Kidney (tissue), 13 donors: ENCODE measurements at regions not wholly inside any gene's neighbourhood (a gene's known extent, or its start where the extent isn't known, plus 50 kb on each side); places are given as distances from the start of the nearest gene placed in this dataset.

Experiments
- DNase-seq, 5 donors: peaks; one replicate each; pipeline ENCODE4 v3.0.0-alpha.2; 2013 to 2020
- FAIRE-seq: peaks from 2 replicates; lab custom pipeline; 2012; peaks lifted over from hg19 to GRCh38; lab: Jason Lieb, UNC
- H3K27ac ChIP-seq, 2 donors: one replicate each; pipeline ENCODE4 v1.7.0; 2013; ENCODE audit warnings: low read depth in 2 of 2, low read length in 2 of 2, inconsistent platforms in 1 of 2
- H3K27me3 ChIP-seq: one replicate; pipeline ENCODE4 v1.7.1; 2013; ENCODE audit warnings: low read length, inconsistent platforms; ENCODE audit not compliant: control insufficient read depth, insufficient read depth
- H3K36me3 ChIP-seq, 3 donors: one replicate each; pipeline versions ENCODE4 v1.7.0 to v1.7.1; 2013; ENCODE audit warnings: low read length in 3 of 3, control low read depth in 1 of 3, inconsistent platforms in 1 of 3; ENCODE audit not compliant: insufficient read depth in 3 of 3, control insufficient read depth in 2 of 3
- H3K4me1 ChIP-seq, 3 donors: one replicate each; pipeline versions ENCODE4 v1.7.0 to v1.7.1; 2013; ENCODE audit warnings: low read length in 3 of 3, inconsistent platforms in 1 of 3, low read depth in 1 of 3; ENCODE audit not compliant: control insufficient read depth in 2 of 3, insufficient read depth in 2 of 3
- H3K4me3 ChIP-seq, 3 donors: one replicate each; pipeline versions ENCODE4 v1.7.0 to v1.8.1; 2013; ENCODE audit warnings: low read length in 3 of 3, control low read depth in 1 of 3, inconsistent platforms in 1 of 3
- H3K9ac ChIP-seq, 3 donors: one replicate each; pipeline versions ENCODE4 v1.7.0 to v1.7.1; 2013; ENCODE audit warnings: low read length in 3 of 3, control low read depth in 1 of 3, inconsistent platforms in 1 of 3
- H3K9me3 ChIP-seq, 3 donors: one replicate each; pipeline versions ENCODE4 v1.7.0 to v1.7.1; 2013; ENCODE audit warnings: low read length in 3 of 3, control low read depth in 1 of 3, inconsistent platforms in 1 of 3; ENCODE audit not compliant: control insufficient read depth in 2 of 3, insufficient read depth in 1 of 3
- CTCF ChIP-seq: IDR thresholded peaks from 3 replicates; pipeline ENCODE4 v1.5.1; 2012; ENCODE audit warnings: mild to moderate bottlenecking, moderate library complexity, borderline replicate concordance; ENCODE audit not compliant: insufficient read depth; ENCODE audit errors: extremely low read depth
- intact Hi-C: fragments of 100-400 bp; cut with DNase I; formaldehyde crosslinking; loops from one replicate; pipeline ENCODE4 v1.11.1; 2022
- donor health status: control.
- donor health status: control.
- donor health status: control.
- donor health status: control.
- donor health status: control.
- donor health status: DM: yes; HTN: yes; CAD: no.
- donor health status: Normal renal cell carcinoma (clear cell type).

GRCh38 chr1:184900507-184900906 lies 73.8 kb downstream of the NIBAN1 start:
- H3K36me3 ChIP-seq, result no peaks in the 10 kb centered on the region
- H3K27ac ChIP-seq, result no peak overlapping the region
- intact Hi-C loops, result no loop called here
- no peaks in the 10 kb centered on the region for H3K27me3 ChIP-seq
- H3K9me3 ChIP-seq, result no peaks in the 10 kb centered on the region
- no peak overlapping the region for H3K9ac ChIP-seq
- no peak for TF ChIP-seq CTCF
- DNase-seq (no peak), FAIRE-seq (no peak)
- no peak overlapping the region for H3K4me3 ChIP-seq
- no peaks in the 10 kb centered on the region for H3K4me1 ChIP-seq

GRCh38 chr1:184896000-184896399 lies 78.3 kb downstream of the NIBAN1 start:
- H3K36me3 ChIP-seq, result no peaks in the 10 kb centered on the region
- no peak for TF ChIP-seq CTCF
- intact Hi-C loops, result no loop called here

GRCh38 chr1:184895086-184895485 lies 79.2 kb downstream of the NIBAN1 start:
- no peak overlapping the region for H3K27ac ChIP-seq

More at GRCh38 chr1:184896000-184896399, 78.3 kb downstream of the NIBAN1 start:
- H3K9ac ChIP-seq, result no peak overlapping the region
- no peaks in the 10 kb centered on the region for H3K9me3 ChIP-seq
- no peaks in the 10 kb centered on the region for H3K27me3 ChIP-seq
- FAIRE-seq, result no peak
- DNase-seq, result no peak
- H3K4me1 ChIP-seq, result no peaks in the 10 kb centered on the region
- no peak overlapping the region for H3K27ac ChIP-seq
- no peak overlapping the region for H3K4me3 ChIP-seq

More at GRCh38 chr1:184895086-184895485, 79.2 kb downstream of the NIBAN1 start:
- Histone ChIP-seq H3K9ac (no peak overlapping the region), H3K27me3 (no peaks in the 10 kb centered on the region), H3K9me3 (no peaks in the 10 kb centered on the region), H3K4me1 (no peaks in the 10 kb centered on the region), H3K36me3 (no peaks in the 10 kb centered on the region), H3K4me3 (no peak overlapping the region)
- DNase-seq, result no peak
- TF ChIP-seq CTCF, result no peak
- no peak for FAIRE-seq
- intact Hi-C loops, result no loop called here
